HL-60 (cell line): ENCODE measurements at regions not wholly inside any gene's neighbourhood (a gene's known extent, or its start where the extent isn't known, plus 50 kb on each side); places are given as distances from the start of the nearest gene placed in this dataset.

Experiments
- CTCF ChIP-seq: IDR thresholded peaks from one replicate; pipeline ENCODE4 v1.5.1; 2011; ENCODE audit warnings: low read length, control low read depth, inconsistent platforms; ENCODE audit not compliant: insufficient read depth
- SPI1 ChIP-seq: IDR thresholded peaks from 2 replicates; pipeline ENCODE4 v1.6.1; 2012; ENCODE audit warnings: low read depth, mild to moderate bottlenecking, borderline replicate concordance

GRCh38 chr12:78473136-78473535, 391.4 kb upstream of the SYT1 start:
- TF ChIP-seq CTCF (no peak), SPI1 (no peak)
